ENCODE measurements at regions not wholly inside any gene's neighbourhood (a gene's known extent, or its start where the extent isn't known, plus 50 kb on each side); places are given as distances from the start of the nearest gene placed in this dataset.

DNA sequence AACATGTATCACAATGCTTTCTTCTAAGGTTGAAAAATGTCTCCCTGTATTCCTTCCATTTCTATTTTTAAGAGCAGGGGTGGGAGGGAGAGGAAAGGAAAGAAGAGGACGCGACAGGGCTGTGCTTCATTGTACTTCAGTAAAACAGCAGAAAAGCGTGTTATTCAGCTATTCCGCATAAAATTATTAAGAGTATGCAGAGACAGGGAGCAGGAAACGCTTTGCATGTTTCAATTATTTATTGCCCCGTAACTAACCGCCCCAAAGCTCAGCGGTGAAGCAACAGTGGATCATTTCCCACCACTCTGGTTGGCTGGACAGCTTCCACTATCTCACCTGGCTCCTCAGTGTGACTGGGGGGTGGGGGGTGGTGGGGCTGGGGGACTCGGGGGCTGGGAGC is 188.9 kb downstream of the TTLL2 start:
- no peak for DNase-seq (ENCODE audit: low spot score)
- no peak for TF ChIP-seq CTCF (IDR thresholded peaks at IDR 0.05; ENCODE audit: extremely low read depth, missing control alignments)

- TF ChIP-seq CTCF (IDR thresholded peaks at IDR 0.05; ENCODE audit: extremely low read depth, missing control alignments): no peak
- DNase-seq (ENCODE audit: low spot score): no peak
These were observed 189.6 kb downstream of the TTLL2 start for GRCh38 chr6:167514524-167514923.

DNA sequence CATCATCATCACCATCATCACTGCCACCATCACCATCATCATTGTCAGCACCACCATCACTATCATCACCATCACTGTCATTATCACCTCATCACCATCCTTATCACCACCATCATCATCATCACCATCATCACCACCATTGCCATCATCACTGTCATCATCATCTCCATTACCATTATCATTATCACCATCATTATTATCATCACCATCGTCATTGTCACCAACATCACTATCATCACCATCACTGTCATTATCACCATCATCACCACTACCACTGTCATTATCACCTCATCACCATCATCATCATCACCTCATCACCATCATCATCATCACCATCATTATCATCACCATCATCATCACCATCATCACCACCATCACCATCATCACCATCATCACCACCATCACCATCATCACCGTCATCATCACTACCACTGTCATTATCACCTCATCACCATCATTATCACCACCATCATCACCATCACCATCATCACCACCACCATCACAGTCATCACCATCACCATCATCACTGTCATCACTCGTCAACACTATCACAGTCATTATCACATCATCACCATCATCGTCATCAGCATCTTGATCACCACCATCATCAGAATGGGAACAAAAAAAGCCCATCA is 191.1 kb downstream of the TTLL2 start:
- no peak for TF ChIP-seq CTCF (IDR thresholded peaks at IDR 0.05; ENCODE audit: extremely low read depth, missing control alignments)
- DNase-seq (ENCODE audit: low spot score): no peak

GRCh38 chr6:167517254-167517916 is 192.5 kb downstream of the TTLL2 start:
- no peak for TF ChIP-seq CTCF (IDR thresholded peaks at IDR 0.05; ENCODE audit: extremely low read depth, missing control alignments)
- DNase-seq (ENCODE audit: low spot score): no peak

DNA sequence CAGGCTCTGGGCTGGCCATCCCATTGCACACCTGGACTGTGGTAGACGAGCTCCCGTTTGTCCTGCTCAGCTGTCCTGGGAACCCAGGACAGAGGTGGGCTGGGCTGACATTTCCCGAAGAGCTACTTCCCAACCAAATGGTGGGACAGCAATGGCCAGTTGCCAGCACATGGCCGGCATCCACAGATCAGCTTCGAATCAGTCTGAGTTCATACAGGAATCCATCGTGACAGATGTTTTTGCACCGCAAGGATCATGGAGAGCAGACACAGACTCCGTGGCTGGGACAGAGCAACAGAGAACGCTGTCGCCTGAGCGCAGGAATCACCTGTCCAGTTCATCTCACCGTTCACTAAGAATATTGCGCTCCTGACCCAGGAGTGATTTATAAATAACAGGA is 198.5 kb downstream of the TTLL2 start:
- TF ChIP-seq CTCF (IDR thresholded peaks at IDR 0.05; ENCODE audit: extremely low read depth, missing control alignments): no peak
- DNase-seq (ENCODE audit: low spot score): no peak

DNA sequence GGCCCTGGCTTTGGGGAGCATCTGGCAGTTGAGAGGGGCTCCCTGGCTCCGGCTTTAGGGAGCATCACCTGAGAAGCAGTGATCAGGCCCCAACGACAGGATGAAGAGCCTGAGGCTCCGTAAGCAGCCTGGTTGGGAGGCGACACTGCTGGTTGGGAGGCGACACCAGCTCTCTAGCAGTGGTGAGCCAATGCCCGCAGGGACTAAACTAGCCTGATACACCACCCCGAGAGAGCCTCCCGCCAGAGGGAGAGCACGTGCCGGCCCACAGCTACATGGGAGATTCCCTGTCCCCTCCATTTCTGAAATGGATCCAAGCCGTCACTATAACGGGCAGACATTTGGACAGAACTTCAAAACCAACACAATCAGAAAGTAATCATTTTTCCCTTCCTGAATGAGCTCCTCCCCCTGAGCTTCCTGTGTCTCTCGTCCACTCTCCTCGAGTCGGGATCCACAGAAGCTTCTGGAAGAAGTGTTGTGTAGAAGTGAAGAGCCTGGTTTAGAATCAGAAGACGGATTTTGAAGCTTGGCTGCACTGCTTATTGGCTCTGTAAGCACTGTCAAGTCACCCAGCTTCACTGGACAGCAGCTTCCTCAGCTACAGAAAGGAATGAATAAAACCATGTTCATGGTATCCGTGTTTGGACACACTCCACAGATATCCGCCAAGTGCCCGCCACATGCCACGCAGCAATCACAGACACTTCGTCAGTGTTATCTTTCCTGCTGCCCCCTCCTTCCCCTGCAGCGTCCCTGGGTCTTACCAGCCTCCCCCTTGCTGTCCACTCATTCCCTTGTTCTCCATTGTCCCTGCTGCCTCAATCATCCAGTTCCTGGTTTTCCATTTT is 199.6 kb downstream of the TTLL2 start:
- no peak for TF ChIP-seq CTCF (IDR thresholded peaks at IDR 0.05; ENCODE audit: extremely low read depth, missing control alignments)
- DNase-seq (ENCODE audit: low spot score): no peak

DNA sequence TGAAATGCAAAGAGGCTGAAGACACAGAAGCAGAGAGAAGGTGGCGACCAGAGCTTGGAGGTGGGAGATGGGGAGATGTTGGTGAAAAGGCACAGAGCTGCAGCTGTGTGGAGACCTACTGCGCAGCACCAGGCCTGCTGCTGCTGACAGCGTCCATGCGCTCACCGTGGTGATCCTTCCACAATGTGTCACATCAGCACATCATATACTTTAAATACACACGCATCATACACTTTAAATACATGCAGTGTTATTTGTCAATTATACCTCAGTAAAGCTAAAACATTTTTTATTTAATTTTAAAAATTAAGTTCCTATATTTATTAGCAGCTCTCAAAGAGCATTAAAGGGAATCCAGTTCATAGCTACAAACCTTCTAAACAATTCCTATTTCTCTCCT is 200.9 kb downstream of the TTLL2 start:
- TF ChIP-seq CTCF (IDR thresholded peaks at IDR 0.05; ENCODE audit: extremely low read depth, missing control alignments): no peak
- no peak for DNase-seq (ENCODE audit: low spot score)
